NCI-H2029 (cell line): ENCODE measurements at regions not wholly inside any gene's neighbourhood (a gene's known extent, or its start where the extent isn't known, plus 50 kb on each side); places are given as distances from the start of the nearest gene placed in this dataset.
"Not testable (repeated sequence)": the region's sequence is repeated elsewhere in the genome, so short reads cannot be mapped to it uniquely, and the experiment has no call there.

ENCODE experiments used
- DNase-seq: peaks from one replicate; lab custom pipeline; 2025; lab: John Stamatoyannopoulos, UW

DNA sequence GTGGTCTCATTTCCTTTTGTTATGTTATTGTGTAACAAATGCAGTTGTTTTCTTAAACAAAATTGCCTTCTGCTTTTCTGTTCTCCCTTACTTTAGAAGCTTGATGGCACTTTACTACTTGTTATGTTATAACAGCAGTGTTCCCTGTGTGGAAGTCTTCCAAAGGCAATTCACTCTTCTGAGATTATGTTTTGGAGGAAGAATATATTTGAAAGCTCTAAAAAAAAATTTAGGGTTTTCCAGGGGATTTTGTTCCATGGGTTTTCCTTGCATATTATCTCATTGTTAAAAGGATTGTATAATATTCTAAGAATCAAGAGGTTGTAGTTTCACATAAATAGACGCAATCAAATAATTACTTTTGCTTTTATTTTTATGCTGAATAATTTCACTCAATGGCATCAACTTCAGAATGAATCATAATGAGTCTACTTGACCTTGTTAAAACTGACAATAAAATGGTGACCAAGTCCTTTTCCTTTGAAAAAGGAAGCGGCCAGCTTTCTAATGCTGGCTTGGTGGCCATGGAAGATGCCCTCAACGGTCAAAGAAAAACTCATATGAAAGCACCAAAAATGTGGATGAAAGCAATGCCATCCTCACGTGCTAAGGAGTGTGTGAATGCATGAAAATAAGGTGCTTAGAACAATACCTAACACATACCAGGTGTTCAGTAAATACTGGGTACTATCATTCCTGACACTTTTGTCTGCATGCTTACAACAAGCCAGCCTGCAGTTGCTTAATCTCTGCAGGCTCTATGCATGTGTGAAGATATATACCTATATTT lies 92.4 kb upstream of the KLF6 start:
- no peak for DNase-seq

DNA sequence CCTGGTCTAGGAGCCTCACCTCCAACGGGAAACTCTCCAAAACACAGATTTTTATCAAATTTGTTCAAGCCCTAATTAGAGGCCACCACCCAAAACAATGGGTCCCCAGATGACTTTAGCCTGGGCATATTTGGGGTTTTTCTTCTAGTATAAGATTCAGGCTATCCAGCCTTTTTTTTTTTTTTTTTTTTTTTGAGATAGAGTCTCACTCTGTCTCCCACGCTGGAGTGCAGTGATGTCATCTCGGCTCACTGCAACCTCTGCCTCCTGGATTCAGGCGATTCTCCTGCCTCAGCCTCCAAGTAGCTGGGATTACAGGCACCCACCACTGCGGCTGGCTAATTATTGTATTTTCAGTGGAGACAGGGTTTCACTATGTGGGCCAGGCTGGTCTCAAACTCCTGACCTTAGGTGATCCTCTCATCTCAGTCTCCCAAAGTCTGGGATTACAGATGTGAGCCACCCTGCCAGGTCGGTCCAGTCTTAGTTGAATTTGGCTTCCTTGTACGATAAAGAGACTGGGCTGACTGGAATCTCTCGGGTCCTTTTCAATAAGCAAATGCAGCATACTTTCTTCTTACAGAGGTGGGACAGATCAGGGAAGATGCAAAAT lies 91.4 kb upstream of the KLF6 start:
- no peak for DNase-seq

DNA sequence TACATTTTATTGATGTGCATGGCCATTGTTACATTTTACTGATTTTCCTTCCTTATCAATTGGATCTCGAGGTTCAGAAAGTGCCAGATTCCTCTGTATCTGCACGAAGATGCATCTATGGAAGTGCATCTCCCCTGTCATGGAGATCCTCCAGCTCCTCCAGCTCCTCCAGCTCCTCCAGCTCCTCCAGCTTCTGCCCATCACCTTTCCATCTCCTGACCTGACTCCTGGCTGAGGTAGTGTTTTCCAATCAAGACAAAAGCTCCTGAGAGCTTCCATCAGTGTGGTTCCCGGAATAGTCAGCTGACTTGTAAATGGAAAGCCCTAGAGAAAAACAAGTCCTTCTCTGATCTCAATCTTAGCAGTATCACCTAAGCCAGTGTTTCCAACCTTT lies 90.8 kb upstream of the KLF6 start:
- no peak for DNase-seq

DNA sequence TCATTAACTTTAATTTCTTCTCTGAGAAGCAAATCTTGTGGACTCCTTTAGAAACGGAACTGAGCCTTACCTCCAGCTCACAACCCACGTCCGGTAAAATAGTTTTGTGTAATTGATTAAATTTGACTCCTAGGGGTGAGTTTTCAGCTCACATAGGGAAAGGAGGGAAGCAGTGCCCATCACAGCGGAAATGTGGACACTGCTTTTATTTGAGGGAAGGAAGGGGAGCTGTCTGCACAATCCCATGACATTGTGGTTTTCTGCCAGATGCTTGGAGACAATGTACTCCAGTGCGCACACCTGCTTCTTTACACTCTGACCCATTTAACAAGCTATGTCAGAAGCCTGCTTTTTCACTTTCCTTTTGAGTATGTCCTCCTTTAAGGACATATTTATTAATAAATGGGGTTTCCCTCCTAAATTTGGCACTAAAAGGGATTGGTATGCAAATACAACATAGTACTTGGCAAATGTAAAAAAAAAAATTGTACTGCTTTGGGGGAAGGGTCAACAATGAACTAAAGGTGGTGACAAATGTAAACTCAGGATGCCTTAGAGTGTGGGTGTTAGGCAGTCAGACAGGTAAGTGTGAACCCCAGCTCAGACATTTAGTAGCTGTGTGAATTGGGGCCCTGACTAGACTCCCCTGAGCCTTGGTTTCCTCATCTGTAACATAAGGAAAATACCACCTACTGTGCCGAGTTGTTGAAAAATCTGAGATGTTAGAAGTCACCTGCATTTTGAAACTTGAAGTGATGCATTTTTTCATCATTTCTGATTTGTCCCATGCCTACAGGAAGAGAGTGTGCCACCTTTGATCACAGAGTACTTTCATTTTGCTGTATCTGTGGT lies 90.2 kb upstream of the KLF6 start:
- peak; percentile 37 for DNase-seq

DNA sequence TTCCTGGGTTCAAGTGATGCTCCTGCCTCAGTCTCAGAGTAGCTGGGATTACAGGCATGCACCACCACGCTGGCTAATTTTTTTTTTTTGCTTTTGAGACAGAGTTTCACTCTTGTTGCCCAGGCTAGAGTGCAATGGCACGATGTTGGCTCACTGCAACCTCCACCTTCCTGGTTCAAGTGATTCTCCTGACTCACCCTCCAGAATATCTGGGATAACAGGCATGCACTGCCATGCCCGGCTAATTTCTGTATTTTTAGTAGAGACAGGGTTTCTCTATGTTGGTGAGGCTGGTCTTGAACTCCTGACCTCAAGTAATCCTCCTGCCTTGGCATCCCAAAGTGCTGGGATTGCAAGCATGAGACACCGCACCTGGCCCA lies 89.6 kb upstream of the KLF6 start:
- DNase-seq: not testable (repeated sequence)

DNA sequence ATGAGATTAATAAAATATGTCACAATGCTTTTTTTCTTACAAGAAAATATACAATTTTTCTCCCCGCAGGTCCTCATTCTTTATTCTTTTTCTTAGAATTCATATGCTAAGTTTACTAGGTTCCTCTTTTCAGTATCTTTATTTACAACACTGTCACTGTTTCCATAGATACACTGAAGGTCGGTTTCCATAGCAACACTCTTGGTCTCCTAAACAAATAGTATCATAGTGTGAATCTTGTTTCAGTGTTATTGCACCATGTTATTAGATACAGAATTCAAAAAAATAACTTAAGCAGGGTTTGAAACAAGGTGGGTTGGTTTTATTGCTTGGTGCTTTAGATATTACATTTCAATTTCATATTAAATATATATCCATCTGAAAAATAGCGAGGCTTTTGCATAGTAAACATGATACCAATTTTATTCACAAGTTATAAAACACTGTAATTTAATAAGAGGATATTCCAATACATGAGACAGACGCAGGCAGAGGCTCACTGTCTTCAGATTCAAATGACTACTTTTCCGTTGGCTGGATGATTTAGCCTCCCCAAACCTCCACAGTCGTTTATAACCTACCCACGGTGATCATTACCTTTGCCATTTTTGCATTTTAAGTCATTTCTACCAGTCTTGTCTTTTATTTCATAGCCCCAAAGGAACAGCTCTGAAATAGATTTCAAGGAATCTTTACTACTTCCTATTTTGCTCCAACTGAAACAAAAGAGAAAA lies 88.9 kb upstream of the KLF6 start:
- DNase-seq: peak; percentile 53

DNA sequence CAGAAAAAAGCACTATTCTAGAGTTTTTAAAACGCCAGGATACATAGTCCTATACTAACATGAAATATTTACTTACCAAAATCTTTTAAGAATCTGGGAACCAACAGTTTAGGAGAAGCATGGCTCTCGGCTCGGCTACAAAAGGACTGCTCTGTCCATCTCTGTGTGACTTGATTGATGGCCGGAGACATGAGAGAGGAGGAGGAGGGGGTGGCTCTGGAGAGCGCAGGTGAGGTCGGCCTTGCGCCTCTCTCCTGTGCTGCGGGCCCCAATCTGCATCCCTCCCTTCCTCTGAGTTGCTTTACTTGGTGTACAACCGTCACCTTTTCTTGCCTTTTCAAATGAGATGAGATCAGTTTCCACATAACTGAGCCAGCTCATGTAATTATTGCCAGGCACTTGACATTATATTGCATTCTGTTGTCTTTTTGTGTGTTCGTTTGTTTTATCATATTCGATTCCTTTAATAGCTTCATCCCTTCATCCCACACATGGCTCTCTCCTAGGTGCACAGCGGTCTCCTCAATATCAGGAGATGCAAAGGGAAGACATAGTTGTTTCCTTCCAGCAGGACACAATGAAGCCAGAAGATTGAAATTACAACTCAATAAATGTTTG lies 87.8 kb upstream of the KLF6 start:
- no peak for DNase-seq

DNA sequence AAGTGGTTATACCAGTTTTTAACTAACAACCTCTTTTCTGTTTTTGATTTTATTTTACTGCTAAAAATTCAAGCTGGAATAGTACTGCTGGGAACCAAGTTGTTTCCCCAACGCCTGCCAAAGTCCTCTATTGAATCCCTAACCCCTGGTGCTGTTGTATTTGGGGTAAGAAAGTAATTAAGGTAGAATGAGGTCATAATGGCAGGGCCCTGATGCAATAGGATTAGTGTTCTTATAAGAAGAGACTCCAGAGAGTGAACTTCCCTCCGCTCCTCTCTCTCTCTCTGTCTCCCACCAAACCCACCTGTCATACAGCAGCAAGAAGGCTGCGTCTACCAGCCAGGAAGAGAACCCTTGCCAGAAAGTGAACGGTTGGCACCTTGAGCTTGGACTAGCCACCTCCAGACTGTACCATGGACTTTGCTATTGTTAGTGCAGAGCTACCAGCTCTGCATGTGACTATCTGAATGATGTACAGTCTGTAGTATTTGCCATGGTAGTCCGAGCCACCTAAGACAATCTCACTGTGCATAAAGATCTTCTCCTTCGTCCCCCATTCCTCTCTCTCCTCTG lies 86.5 kb upstream of the KLF6 start:
- no peak for DNase-seq

DNA sequence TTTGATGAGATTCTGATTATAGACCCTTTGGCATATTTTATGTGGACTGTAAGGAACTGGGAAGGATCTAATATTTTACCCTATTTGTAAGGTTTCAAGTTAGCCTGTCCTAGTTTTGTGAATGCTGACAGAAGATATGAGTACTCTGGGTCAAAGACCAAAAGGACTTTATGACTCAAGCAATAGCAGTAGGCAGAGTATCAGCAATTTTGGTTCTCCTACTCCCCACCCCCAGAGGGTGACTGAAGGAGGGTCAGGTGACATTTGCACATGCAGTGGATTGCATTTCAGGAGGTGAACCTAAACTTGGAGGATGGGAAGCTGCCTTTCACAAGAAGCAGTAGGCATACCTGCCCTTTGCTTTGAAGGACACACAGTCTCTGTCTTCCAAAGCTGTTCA lies 84.0 kb upstream of the KLF6 start:
- no peak for DNase-seq

DNA sequence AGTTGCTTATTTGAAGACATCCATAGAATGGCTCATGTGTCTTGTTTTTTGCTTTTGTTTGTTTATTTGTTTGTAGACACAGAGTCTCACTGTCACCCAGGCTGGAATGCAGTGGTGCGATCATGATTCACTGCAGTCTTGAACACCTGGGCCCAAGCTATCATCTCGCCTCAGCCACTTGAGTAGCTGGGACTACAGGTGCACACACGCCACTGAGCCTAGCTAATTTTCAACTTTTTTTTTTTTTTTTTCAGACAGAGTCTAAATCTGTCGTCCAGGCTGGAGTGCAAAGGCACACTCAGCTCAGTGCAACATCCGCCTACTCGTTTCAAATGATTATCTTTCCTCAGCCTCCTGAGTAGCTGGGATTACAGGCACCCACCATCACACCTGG lies 83.3 kb upstream of the KLF6 start:
- no peak for DNase-seq

DNA sequence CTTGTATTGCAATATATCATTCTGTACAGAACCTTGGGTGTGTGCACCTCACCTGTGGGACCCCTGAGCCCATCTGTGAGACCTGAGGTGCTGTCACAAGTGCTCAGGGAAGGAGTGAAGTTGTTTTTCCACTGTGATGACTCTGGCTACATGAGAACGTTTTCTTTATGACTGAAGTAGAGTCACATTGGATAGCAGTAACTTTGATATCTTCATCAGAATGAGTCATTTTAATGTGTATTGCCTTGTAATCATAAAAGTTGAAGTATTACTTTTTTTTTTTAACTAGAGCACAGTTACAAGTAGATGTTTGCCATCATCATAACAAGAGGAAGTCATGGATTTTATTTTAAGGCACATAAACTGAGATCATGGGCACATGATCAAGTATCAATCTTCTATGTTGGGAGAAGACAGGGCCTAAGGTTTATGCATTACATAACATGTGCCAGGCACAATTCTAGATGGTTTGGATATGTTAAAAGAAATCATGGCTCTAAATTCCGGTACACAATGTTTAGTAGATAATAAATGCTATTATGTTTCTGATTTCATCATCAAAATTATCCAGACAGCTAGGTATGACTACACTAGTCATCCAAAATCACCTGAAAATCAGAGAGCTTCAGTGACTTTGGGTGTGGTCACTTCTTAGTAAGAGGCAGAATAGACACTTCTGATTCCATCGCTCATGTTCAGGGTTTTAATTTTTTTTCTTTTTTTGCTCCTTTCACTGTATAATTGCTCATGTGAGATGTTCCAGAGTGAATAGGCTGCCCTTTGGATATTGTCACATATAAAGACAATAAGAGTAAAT lies 82.7 kb upstream of the KLF6 start:
- DNase-seq: no peak

DNA sequence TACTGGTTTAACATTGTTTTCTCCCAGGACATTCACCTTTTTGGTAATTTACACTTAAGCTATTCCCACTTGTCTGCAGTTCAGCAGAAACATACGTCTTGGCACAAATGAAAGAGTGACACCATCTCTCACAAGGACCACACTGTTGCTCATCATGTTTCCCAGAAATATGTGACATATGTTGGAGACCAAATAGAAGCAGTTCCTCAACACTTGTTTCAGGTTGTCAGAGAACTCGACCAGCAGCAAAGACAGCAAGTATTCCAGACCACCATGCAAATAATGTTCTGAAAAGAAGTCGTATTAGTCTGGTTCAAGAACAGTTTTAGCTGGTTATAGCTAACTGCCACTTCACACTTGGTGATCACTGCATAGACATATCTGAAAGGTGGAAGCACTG lies 81.3 kb upstream of the KLF6 start:
- no peak for DNase-seq

DNA sequence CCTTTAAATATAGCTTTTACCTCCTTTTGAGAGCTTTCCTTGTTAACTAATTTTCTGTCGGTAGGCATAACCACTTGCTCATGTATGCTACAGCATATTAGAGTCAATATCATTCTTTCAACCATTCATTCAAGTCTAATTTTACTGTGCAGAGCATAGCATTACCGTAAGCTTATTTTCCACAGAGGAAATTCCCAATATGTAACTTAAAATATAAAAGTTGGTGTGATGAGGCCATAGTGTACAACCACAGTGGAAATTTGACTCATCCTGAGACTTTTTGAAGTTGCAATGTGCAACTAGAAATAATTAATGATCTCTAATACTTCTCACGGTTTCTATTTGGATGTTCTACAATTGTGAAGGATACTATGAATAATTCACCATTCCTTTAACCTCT lies 80.6 kb upstream of the KLF6 start:
- DNase-seq: no peak

DNA sequence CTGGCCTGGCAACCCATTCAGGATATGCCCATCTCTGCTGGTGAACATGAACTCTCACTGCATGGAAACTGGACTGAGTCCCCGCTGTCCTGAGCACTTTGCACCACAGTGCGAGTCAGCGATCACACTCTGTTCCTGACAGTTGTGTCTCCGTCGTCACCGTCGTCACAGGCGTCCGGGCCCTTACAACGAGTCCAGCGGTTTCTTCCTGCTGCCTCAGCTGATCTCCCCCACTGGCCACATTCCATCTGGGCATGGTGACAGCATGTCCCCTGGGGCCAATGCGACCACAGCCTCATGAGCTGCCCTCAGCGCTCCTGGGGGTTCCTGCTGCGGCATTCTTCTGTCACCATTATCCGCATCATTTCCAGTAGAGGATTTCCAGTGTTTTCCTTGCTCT lies 76.8 kb upstream of the KLF6 start:
- no peak for DNase-seq

DNA sequence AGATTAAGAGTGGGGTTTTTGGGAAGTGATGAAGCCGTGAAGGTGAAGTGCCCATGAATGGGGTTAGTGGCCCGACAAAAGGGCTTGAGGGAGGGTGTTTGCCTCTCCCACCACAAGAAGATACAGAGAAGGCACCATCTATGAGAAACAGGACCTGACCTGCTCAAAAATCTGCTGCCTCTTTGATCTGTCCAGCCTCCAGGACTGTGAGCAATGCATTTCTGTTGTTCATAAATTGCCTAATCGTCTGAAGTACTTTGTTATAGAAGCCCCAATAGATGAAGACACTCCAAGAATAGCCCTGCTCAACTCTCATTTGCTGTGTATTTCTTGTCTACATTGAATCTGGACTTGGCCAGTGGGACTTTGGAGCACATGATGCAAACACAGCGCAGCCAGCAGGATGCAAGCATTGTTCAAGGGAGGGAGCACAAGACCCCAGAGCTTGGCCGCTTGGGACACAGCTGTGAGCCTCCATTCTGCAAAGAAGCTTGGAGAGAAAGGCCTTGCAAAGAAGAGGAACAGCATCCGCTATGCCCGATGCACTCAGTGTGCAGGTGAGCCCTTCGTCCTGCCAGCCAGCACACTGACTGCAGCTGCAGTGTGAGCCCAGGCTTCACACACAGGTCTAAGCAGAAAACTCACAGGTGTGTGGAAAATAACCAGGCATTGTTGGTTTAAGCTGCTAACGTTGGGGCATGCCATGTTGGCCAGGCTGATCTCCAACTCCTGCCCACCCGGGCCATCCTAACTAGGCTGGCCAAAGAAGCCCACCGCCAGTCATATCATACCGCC lies 73.2 kb upstream of the KLF6 start:
- no peak for DNase-seq

DNA sequence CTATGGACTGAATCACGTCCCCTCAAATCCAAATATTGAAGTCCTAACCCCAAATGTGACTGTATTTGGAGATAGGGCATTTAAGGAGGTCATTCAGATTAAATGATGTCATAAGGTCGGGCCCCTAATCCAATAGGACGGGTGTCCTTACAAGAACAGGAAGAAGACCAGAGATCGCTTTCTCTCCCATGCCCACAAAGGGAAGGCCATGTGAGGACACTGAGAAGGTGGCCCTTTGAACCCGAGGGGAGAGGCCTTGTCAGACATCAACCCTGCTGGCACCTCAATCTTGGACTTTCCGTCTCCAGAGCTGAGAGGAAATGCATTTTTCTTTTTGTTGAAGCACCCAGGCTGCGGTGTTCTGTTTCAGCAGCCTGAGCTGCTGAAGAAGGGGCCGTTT lies 72.3 kb upstream of the KLF6 start:
- no peak for DNase-seq

DNA sequence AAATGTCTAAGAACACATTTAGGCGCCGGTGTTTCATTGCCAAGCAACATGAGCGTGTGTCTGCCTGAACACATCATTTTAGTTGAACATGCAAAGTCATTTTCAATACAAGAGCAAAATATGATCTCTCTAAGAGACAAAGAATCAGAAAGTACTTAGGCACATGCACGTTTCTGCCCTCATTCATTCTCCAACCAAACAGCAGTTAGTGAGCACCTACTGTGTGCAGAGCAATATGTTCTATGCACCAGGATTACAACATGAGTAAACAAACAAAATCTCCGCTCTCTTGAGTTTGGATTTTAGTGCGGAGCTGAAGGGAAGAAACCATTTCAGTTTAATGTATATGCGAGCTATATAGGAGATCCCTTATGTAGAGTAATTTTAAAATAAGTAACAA lies 71.6 kb upstream of the KLF6 start:
- no peak for DNase-seq

DNA sequence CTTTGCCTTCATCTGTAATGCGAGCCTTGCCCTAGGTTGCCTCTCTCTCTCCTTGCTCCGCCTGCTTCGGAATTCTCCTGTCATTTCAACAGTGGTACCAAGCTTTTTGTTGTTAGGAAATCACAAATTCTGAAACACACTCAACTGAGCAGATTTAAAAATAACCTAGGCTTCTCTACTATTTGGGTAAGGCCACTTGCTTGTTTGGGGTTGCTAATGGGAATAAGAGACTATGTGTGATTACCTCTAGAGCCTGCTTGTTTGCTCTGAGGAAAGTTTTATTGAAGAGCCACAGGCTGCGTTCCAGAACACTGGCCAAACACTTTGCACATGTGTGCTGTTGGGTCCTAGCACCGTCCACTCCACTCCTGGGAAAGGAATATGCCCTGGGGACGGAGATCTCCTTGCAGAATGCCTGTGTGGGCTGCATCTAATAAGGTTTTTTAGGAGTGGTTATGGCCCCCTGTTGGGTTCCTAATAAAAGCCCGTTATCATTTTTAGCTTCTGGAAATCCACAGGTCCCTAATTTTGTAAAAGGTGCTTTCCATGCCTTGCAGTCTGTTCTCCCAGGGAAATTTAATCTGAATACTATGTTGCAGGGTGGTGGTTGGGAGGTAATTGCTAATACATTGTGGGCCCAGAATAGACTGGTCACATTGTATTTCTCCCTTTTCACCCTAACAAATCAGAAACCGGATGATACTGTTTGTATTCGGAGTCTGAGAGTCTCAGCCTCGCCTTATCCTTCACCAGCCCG lies 68.7 kb upstream of the KLF6 start:
- DNase-seq: no peak

DNA sequence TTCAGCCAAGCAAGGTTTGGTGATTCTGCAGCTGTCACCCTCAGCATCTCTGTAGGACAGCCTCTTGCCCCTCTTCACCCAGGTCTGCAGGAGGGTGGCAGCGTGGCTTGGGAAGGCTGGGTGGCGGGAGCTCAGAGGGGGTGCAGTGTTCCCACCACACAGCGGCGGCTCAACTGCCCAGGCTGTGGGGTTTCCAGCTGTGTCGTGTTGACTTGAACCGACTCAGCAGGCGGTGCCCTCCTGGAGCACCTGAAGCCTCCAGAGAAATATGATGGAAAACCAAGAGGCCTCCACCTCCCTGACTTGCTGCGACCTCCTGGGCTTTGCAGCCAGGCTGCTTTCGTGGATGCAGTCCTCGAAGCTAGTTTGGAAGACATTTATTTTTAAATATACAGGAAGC lies 68.0 kb upstream of the KLF6 start:
- no peak for DNase-seq
